ENCODE measurements at regions not wholly inside any gene's neighbourhood (a gene's known extent, or its start where the extent isn't known, plus 50 kb on each side); places are given as distances from the start of the nearest gene placed in this dataset.
"Not testable (repeated sequence)": the region's sequence is repeated elsewhere in the genome, so short reads cannot be mapped to it uniquely, and the experiment has no call there.

DNA sequence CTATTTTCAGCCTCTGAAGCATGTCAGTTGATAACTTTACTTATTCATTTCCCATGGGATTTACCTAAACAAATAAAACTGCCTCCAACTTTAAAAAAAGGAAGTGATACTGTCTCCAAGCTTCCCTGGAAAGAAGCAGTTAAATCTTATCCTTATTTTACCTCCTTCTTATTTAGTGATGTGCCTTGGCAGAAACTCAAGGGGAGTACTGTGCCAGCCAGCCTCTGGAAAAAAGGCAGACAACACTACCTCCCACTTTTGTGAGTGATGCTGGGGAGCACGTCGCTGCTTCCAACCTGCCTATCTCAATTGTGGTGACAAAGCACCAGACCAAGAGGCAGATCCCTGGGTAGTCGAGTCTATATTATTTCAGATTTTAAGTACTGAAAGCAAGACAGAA lies 765.6 kb downstream of the DIAPH3 start:
- DNase-seq (ENCODE audit: low spot score) = no peak
- TF ChIP-seq, protein P1, sequence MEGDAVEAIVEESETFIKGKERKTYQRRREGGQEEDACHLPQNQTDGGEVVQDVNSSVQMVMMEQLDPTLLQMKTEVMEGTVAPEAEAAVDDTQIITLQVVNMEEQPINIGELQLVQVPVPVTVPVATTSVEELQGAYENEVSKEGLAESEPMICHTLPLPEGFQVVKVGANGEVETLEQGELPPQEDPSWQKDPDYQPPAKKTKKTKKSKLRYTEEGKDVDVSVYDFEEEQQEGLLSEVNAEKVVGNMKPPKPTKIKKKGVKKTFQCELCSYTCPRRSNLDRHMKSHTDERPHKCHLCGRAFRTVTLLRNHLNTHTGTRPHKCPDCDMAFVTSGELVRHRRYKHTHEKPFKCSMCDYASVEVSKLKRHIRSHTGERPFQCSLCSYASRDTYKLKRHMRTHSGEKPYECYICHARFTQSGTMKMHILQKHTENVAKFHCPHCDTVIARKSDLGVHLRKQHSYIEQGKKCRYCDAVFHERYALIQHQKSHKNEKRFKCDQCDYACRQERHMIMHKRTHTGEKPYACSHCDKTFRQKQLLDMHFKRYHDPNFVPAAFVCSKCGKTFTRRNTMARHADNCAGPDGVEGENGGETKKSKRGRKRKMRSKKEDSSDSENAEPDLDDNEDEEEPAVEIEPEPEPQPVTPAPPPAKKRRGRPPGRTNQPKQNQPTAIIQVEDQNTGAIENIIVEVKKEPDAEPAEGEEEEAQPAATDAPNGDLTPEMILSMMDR (IDR thresholded peaks at IDR 0.05) = no peak
- no peak for ATAC-seq (ENCODE audit: low FRiP score)

DNA sequence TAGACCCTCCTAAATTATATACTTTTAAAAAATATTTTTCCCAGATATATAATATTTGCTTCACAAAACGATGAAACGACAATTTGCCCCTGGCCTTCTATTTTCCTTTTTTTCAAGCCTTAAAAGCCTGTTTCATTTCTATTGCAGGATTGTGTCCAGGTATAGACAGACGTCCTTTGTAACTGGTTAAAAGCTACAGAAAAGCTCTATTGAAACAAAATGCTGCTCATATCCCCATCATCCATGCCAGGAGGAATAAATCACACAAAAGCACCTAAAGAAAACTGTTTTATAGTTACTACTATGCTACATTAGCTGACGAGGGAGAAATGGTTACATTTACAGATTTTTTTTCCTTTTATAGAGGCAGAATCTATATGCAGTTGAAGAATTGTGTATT lies 765.1 kb downstream of the DIAPH3 start:
- TF ChIP-seq, protein P1 (IDR thresholded peaks at IDR 0.05) = no peak
- DNase-seq (ENCODE audit: low spot score) = no peak
- no peak for ATAC-seq (ENCODE audit: low FRiP score)

DNA sequence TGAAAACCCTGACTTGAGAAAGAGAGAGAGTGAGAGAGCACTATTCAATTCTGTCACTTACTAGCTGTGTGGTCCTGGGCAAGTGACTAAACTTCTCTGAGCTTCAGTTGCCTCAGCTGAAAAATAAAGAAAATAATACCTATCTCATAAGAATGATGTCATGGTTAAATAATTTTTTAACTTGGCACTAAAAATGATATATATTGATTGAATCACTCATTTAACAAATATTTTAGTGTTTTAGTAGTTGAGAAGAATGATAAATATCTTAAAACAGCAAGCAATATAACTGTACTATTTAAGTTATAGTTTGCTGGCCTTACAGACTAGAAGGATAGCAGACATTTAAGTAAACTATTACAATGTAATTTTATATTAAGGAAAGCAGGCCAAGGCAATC lies 764.2 kb downstream of the DIAPH3 start:
- ATAC-seq (ENCODE audit: low FRiP score) = no peak
- no peak for DNase-seq (ENCODE audit: low spot score)
- TF ChIP-seq, protein P1 (IDR thresholded peaks at IDR 0.05) = no peak

DNA sequence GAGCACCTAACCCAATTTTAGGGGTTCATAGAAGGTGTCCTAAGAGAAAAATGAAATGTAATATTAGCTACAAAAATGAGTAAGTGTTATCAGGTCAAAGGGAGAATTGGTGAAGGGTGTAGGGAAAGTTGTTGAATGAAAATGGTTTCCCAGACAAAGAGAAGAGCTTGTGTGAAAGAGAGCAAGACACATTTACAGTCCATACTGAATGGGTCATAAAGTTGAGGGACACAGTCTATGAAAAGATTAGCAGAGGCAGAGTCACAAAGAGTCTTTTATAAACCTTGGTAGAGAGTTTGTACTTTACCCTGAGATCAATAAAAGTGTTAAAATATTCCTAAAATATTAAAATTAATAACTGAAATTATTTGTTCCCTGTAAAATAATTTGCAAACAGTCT lies 759.4 kb downstream of the DIAPH3 start:
- ATAC-seq (ENCODE audit: low FRiP score) (no peak), DNase-seq (ENCODE audit: low spot score) (no peak)
- TF ChIP-seq, protein P1 (IDR thresholded peaks at IDR 0.05) = no peak

DNA sequence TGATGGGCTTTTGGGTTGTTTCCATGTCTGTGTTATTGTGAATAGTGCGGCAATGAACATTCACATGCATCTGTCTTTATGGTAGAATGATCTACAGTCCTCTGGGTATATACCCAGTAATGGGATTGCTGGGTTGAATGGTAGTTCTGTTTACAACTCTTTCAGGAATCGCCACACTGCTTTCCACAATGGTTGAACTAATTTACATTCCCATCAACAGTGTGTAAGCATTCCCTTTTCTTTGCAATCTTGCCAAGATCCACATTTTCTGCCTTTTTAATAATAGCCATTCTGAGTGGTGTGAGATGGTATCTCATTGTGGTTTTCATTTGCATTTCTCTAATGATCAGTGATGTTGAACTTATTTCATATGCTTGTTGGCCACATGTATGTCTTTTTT lies 756.5 kb downstream of the DIAPH3 start:
- DNase-seq (ENCODE audit: low spot score); ATAC-seq (ENCODE audit: low FRiP score): not testable (repeated sequence)

DNA sequence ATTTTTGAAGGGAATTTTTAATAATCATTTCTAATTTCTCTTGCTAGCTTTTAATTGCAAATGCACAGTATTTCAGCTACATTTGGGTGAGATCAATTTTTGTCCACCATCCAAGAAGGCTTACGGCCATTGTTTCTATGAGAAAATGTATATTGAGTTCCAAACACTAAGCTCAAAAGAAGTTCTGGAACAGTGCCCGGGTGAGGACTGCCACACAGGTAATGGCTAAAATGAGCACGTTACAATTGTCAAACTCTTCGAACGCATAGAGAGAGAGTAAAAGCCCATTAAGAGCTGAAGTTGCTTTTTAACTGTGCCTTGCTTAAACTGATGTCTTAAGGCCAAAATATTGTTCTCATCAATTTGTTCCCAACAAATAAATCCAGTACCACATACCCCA lies 755.0 kb downstream of the DIAPH3 start:
- ATAC-seq (ENCODE audit: low FRiP score) (no peak), DNase-seq (ENCODE audit: low spot score) (no peak)
- TF ChIP-seq, protein P1 (IDR thresholded peaks at IDR 0.05) = no peak

DNA sequence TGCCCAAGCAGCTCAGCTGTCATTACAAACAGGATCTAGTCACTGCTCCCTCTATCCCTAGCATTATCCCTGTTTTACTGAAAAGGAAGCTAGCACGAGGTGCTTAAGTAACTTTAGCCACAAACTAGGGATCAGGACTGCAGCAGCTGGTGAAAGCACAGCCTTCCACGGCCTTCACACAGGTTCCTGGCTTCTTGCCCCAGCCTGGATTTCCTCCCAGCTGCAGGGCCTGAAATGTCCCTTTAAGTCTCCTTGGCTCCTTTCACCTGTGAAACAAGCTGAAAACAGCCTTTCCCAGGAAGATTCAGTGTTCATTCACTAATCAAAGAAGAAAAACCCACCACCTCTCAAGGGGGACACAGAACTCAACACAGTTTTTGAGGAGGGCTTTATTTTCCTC lies 754.5 kb downstream of the DIAPH3 start:
- TF ChIP-seq, protein P1 (IDR thresholded peaks at IDR 0.05) = no peak
- DNase-seq (ENCODE audit: low spot score) (no peak), ATAC-seq (ENCODE audit: low FRiP score) (peak; percentile 48)

DNA sequence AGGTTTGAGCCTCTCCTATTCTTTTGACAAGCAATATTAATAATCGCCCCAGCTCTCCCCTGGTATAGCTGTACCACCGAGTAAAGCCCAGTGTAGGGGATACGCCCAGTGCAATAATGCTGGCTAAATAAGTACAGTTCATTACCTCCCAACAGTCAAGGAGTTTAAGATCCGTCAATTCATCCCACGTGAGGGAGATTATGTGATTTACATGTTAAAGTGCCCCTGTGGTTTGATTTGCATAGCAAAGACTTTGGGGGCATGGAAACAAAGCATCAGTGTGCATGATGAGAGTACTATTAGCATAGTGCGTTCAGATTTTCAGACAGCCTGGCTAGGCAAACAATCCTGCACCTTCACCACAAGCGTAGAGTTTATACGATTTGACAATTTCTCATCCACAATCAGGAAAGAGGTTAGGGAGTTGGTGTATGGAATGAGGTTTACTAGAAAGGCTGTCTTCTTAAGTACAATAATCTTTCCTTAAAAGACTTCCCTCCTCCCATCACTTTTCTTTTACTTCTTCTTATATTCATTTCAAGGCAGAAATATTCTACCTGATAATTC lies 754.0 kb downstream of the DIAPH3 start:
- DNase-seq (ENCODE audit: low spot score) (no peak), ATAC-seq (ENCODE audit: low FRiP score) (peak; percentile 39)
- TF ChIP-seq, protein P1 (IDR thresholded peaks at IDR 0.05) = no peak
